Testis (tissue), 2 donors: ENCODE measurements at regions not wholly inside any gene's neighbourhood (a gene's known extent, or its start where the extent isn't known, plus 50 kb on each side); places are given as distances from the start of the nearest gene placed in this dataset.

Experiments used
- DNase-seq: peaks from one replicate; pipeline ENCODE4 v3.0.0-alpha.2; 2019
- H3K27ac ChIP-seq, 2 donors: fragments of 200-600 bp; sonication (generic); one replicate each; pipeline ENCODE4 v1.5.1; 2019
- H3K27me3 ChIP-seq: fragments of 200-600 bp; sonication (generic); one replicate; pipeline ENCODE4 v1.5.1; 2019
- H3K36me3 ChIP-seq: fragments of 200-600 bp; sonication (generic); one replicate; pipeline ENCODE4 v1.5.1; 2017; ENCODE audit warnings: low read depth; ENCODE audit errors: missing control alignments
- H3K4me1 ChIP-seq: fragments of 200-600 bp; sonication (generic); one replicate; pipeline ENCODE4 v1.5.1; 2019
- H3K4me3 ChIP-seq, 2 donors: fragments of 200-600 bp; sonication (generic); one replicate each; pipeline ENCODE4 v1.5.1; 2017 to 2019
- H3K9me3 ChIP-seq: fragments of 200-600 bp; sonication (generic); one replicate; pipeline ENCODE4 v1.5.1; 2017
- CTCF ChIP-seq, 3 experiments: fragments of 450-650 bp in 2 of 3; fragments of 200-600 bp in 1 of 3; sonication (generic) in 1 of 3; IDR thresholded peaks; one replicate each; pipeline ENCODE4 v1.5.1; 2016 to 2019; ENCODE audit warnings: antibody characterized with exemption in 3 of 3, mild to moderate bottlenecking in 2 of 3, moderate library complexity in 1 of 3
- POLR2A ChIP-seq: fragments of 450-650 bp; IDR thresholded peaks from one replicate; pipeline ENCODE4 v1.6.1; 2017; ENCODE audit warnings: antibody characterized with exemption, mild to moderate bottlenecking, moderate library complexity
- WGBS, 2 donors: methylation state at CpG; one replicate each; pipeline ENCODE4 v1.1.5; 2018; 5-methylcytosine and 5-hydroxymethylcytosine counted together
- intact Hi-C: fragments of 100-400 bp; cut with DNase I; formaldehyde crosslinking; loops from one replicate; pipeline ENCODE4 v1.15.1; 2023; ENCODE audit warnings: low total_unique reads

GRCh38 chr3:164155400-164155799 lies 922.9 kb downstream of the SI start:
- 94 to 100% methylated on average over 1 of the region's 1 CpG for WGBS, 2 donors
- TF ChIP-seq CTCF (IDR thresholded peaks at IDR 0.05) (no peak), POLR2A (no peak)
- no peaks in the 10 kb centered on the region for H3K4me1 ChIP-seq
- DNase-seq = no peak
- no peaks in the 10 kb centered on the region for H3K9me3 ChIP-seq
- no peaks in the 10 kb centered on the region for H3K36me3 ChIP-seq
- no peak overlapping the region for H3K4me3 ChIP-seq
- H3K27me3 ChIP-seq = no peaks in the 10 kb centered on the region
- no peak overlapping the region for H3K27ac ChIP-seq
- intact Hi-C loops = no loop called here

DNA sequence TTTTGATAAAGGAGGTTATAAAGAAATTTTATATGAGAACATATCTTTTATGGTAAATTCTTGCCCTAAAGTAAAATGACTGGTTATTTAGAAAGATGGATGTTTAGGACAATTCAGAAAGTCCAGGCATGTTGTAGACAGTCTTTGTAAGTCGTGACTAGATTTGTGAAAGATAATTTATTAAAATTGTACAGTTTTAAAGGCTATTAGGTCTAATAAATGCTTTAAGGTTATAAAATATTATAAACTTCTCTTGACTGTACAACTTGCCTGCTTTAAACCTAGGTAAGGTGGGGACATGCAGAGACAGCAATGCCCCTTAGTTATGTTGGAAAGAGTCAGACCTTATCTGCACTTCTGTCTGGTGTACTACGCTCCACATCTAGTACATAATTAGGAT lies 933.5 kb downstream of the SI start:
- Histone ChIP-seq H3K27ac (no peak overlapping the region), H3K36me3 (no peaks in the 10 kb centered on the region), H3K9me3 (no peaks in the 10 kb centered on the region), H3K27me3 (no peaks in the 10 kb centered on the region), H3K4me1 (no peaks in the 10 kb centered on the region), H3K4me3 (no peak overlapping the region)
- TF ChIP-seq CTCF (IDR thresholded peaks at IDR 0.05) (no peak), POLR2A (no peak)
- no peak for DNase-seq
- intact Hi-C loops = no loop called here
- WGBS, 2 donors = 71 to 85% methylated on average over 2 of the region's 2 CpGs

GRCh38 chr3:164132878-164133277 lies 945.4 kb downstream of the SI start:
- intact Hi-C loops = no loop called here
- H3K27me3 ChIP-seq = no peaks in the 10 kb centered on the region

DNA sequence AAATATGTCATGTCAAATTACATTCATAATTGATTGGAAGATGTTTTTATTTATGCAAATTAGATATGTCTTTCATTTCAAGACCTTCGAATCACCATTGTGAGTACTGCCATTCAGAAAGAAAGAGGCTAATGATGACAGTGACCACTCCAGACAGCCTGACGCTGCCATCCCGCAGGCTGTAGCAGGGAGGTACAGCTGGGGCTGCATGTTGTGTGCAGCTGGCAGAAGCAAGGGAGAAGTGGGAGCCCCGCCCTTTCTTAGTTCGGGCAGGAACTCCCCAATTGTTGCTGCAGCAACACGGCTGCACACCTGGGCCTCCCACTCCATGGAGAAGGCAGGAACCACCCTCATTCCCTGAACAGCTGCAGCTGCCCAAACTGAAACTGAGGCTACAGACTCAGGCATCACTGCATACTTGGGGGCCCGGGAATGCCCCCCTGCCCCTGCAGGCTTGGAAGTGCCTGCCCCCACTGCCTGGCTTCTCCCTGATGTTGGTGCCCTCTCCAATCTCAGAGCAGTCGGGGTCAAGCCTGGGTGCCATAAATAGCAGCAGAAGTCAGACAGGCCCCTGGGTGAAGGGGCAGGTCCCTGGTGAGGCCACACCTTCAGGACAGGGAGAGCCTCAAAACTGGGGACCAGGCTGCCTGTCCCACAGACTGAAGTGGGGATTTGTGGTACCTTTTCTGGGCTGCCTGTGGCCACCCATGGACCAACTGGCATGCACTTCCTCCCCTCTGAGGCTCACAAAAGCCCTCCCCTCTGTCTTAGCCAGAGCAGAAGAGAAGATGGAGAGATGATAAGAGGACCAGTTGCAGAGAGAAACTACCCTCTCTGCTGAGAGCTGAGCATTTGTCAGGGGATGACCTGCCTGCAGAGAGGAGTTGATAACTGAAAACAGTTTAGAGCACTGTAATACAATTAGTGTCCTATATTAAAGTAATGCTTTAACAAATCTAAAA lies 964.6 kb downstream of the SI start:
- Histone ChIP-seq H3K36me3 (no peaks in the 10 kb centered on the region), H3K27me3 (no peaks in the 10 kb centered on the region), H3K4me1 (no peaks in the 10 kb centered on the region), H3K27ac (no peak overlapping the region), H3K4me3 (no peak overlapping the region), H3K9me3 (no peaks in the 10 kb centered on the region)
- no peak for TF ChIP-seq POLR2A
- TF ChIP-seq CTCF (IDR thresholded peaks at IDR 0.05) = no peak
- no peak for DNase-seq
- 82 to 89% methylated on average over 7 to 8 of the region's 8 CpGs for WGBS, 2 donors
- intact Hi-C loops = no loop called here

More at GRCh38 chr3:164132878-164133277, 945.4 kb downstream of the SI start:
- Histone ChIP-seq H3K4me3 (no peak overlapping the region), H3K27ac (no peak overlapping the region), H3K4me1 (no peaks in the 10 kb centered on the region), H3K9me3 (no peaks in the 10 kb centered on the region), H3K36me3 (no peaks in the 10 kb centered on the region)
- DNase-seq = no peak
- TF ChIP-seq POLR2A (no peak), CTCF (IDR thresholded peaks at IDR 0.05) (no peak)
- 81 to 93% methylated on average over 1 of the region's 1 CpG for WGBS, 2 donors

GRCh38 chr3:164096352-164096751 lies 981.9 kb downstream of the SI start:
- Histone ChIP-seq H3K4me3 (no peak overlapping the region), H3K27me3 (no peaks in the 10 kb centered on the region), H3K9me3 (no peaks in the 10 kb centered on the region), H3K27ac (no peak overlapping the region), H3K36me3 (no peaks in the 10 kb centered on the region), H3K4me1 (no peaks in the 10 kb centered on the region)
- DNase-seq = no peak
- intact Hi-C loops = no loop called here
- TF ChIP-seq POLR2A (no peak), CTCF (IDR thresholded peaks at IDR 0.05) (no peak)
